B cell (primary cell): ENCODE measurements at regions not wholly inside any gene's neighbourhood (a gene's known extent, or its start where the extent isn't known, plus 50 kb on each side); places are given as distances from the start of the nearest gene placed in this dataset.

Source experiments
- ATAC-seq: fragments of 200-7000 bp; cut with Tn5 transposase; one replicate; pipeline ENCODE4 v1.10.0; 2021; ENCODE audit warnings: low read depth, mild to moderate bottlenecking, moderate number of reproducible peaks, moderate library complexity
- CTCF ChIA-PET: fragments of 350-600 bp; sonication (Branson Sonifier 250); formaldehyde crosslinking; loops from one replicate; lab custom pipeline; 2021; ENCODE audit warnings: antibody characterized with exemption, inconsistent platforms; lab: Charles Lee
- POLR2A ChIA-PET: fragments of 350-600 bp; sonication (Branson Sonifier 250); formaldehyde crosslinking; loops from one replicate; lab custom pipeline; 2021; ENCODE audit warnings: antibody characterized with exemption; lab: Charles Lee
- DNase-seq: peaks from one replicate; pipeline ENCODE4 v3.0.0; 2013
- H2AFZ ChIP-seq: 2 replicates; pipeline ENCODE4 v1.6.1; 2012; ENCODE audit warnings: mild to moderate bottlenecking, low read depth, low read length; ENCODE audit not compliant: insufficient read depth, poor library complexity, severe bottlenecking
- H3K27ac ChIP-seq, 2 donors: 1 replicate in 1 of 2; 2 replicates in 1 of 2; pipeline ENCODE4 v1.5.1; 2012 to 2013; ENCODE audit warnings: low read length in 2 of 2, mild to moderate bottlenecking in 2 of 2, moderate library complexity in 1 of 2
- H3K27me3 ChIP-seq, 4 experiments: fragments of 200-600 bp in 1 of 4; sonication (generic) in 1 of 4; replicated peaks in 1 of 4; 1 replicate in 2 of 4; 2 replicates in 2 of 4; pipeline versions ENCODE4 v1.6.1 to v1.7.0; 2013 to 2016; ENCODE audit warnings: low read length in 3 of 4, mild to moderate bottlenecking in 2 of 4, mixed read lengths in 1 of 4, moderate library complexity in 1 of 4; ENCODE audit not compliant: insufficient read depth in 4 of 4, control insufficient read depth in 3 of 4; ENCODE audit errors: control extremely low read depth in 1 of 4
- H3K36me3 ChIP-seq, 2 experiments: replicated peaks in 1 of 2; 1 replicate in 1 of 2; 2 replicates in 1 of 2; pipeline versions ENCODE4 v1.6.1 to v1.7.1; 2013; ENCODE audit warnings: low read length in 1 of 2; ENCODE audit not compliant: insufficient read depth in 2 of 2, control insufficient read depth in 1 of 2; ENCODE audit errors: control extremely low read depth in 1 of 2, extremely low read depth in 1 of 2
- H3K4me1 ChIP-seq, 2 donors: fragments of 200-600 bp in 1 of 2; sonication (generic) in 1 of 2; 1 replicate in 1 of 2; 2 replicates in 1 of 2; pipeline versions ENCODE4 v1.5.1 to v1.6.1; 2013 to 2017; ENCODE audit warnings: low read length in 2 of 2; ENCODE audit not compliant: control insufficient read depth in 2 of 2, insufficient read depth in 2 of 2
- H3K4me2 ChIP-seq: replicated peaks from 2 replicates; pipeline ENCODE3; 2012; ENCODE audit warnings: mild to moderate bottlenecking, low read depth, low read length; ENCODE audit not compliant: poor library complexity, severe bottlenecking
- H3K4me3 ChIP-seq, 5 experiments: fragments of 200-600 bp in 1 of 5; sonication (generic) in 1 of 5; 1 replicate in 3 of 5; 2 replicates in 2 of 5; pipeline versions ENCODE4 v1.5.1 to v1.7.0; 2011 to 2016; ENCODE audit warnings: low read length in 4 of 5, mild to moderate bottlenecking in 4 of 5, low read depth in 2 of 5, control low read depth in 1 of 5, moderate library complexity in 1 of 5; ENCODE audit not compliant: insufficient read depth in 1 of 5; ENCODE audit errors: control extremely low read depth in 1 of 5, extremely low read depth in 1 of 5
- H3K79me2 ChIP-seq: fragments of 200-600 bp; sonication (generic); one replicate; pipeline ENCODE4 v1.6.0; 2016; ENCODE audit warnings: low read length; ENCODE audit not compliant: control insufficient read depth, insufficient read depth
- H3K9ac ChIP-seq: fragments of 200-600 bp; sonication (generic); 2 replicates; pipeline ENCODE4 v1.6.1; 2017; ENCODE audit warnings: mild to moderate bottlenecking, low read length, moderate library complexity
- H3K9me3 ChIP-seq, 3 donors: one replicate each; pipeline versions ENCODE4 v1.6.1 to v1.7.1; 2013; ENCODE audit warnings: low read length in 2 of 3; ENCODE audit not compliant: control insufficient read depth in 2 of 3, insufficient read depth in 1 of 3; ENCODE audit errors: control extremely low read depth in 1 of 3
- H4K20me1 ChIP-seq: 2 replicates; pipeline ENCODE4 v1.6.0; 2012; ENCODE audit warnings: mild to moderate bottlenecking, low read length; ENCODE audit not compliant: insufficient read depth, control insufficient read depth, poor library complexity, severe bottlenecking
- H3K27ac Mint-ChIP-seq: one replicate; pipeline ENCODE4 v1.8.0; 2021; ENCODE audit warnings: mixed read lengths
- H3K27me3 Mint-ChIP-seq: one replicate; pipeline ENCODE4 v1.8.0; 2021; ENCODE audit warnings: mixed read lengths
- H3K4me1 Mint-ChIP-seq: one replicate; pipeline ENCODE4 v1.8.0; 2021; ENCODE audit warnings: mixed read lengths
- H3K4me3 Mint-ChIP-seq: one replicate; pipeline ENCODE4 v1.8.0; 2021; ENCODE audit warnings: mixed read lengths
- H3K9me3 Mint-ChIP-seq: one replicate; pipeline ENCODE4 v1.8.0; 2022; ENCODE audit warnings: mixed read lengths; ENCODE audit not compliant: insufficient read depth
- CTCF ChIP-seq: fragments of 200-600 bp; IDR thresholded peaks from one replicate; pipeline ENCODE4 v1.8.0; 2022; ENCODE audit warnings: antibody characterized with exemption, mild to moderate bottlenecking
- EZH2 ChIP-seq: IDR thresholded peaks from 2 replicates; pipeline ENCODE4 v1.6.1; 2012; ENCODE audit warnings: borderline replicate concordance, low read depth, mild to moderate bottlenecking, moderate library complexity, low read length; ENCODE audit not compliant: insufficient read depth, poor library complexity, severe bottlenecking
- WGBS: methylation state at CpG from one replicate; pipeline ENCODE4 v1.1.5; 2013; ENCODE audit warnings: missing lambda C conversion rate; ENCODE audit not compliant: insufficient coverage; 5-methylcytosine and 5-hydroxymethylcytosine counted together
- intact Hi-C: fragments of 100-400 bp; cut with micrococcal nuclease; formaldehyde crosslinking; loops from one replicate; pipeline ENCODE4 v1.10.0; 2022

GRCh38 chr4:163747293-163747692, 252.8 kb downstream of the TMA16 start:
- H2AFZ ChIP-seq, result no peak overlapping the region
- H3K4me2 ChIP-seq, result no peak overlapping the region
- H3K9ac ChIP-seq, result no peak overlapping the region
- no peak overlapping the region for H3K27ac ChIP-seq
- no peaks in the 10 kb centered on the region for H3K36me3 ChIP-seq
- ChIA-PET CTCF (interaction anchor here (0.9 to 2.5 kb wide), 3 partner anchors 9 to 191 kb away, joined by 3 to 12 read pairs (median 5); no protein-coding TSS in a partner anchor), POLR2A (no interaction called here)
- no peak for TF ChIP-seq CTCF
- no peak for TF ChIP-seq EZH2
- H3K9me3 ChIP-seq, result no peaks in the 10 kb centered on the region
- no peaks in the 10 kb centered on the region for H3K79me2 ChIP-seq
- no peaks in the 10 kb centered on the region for H4K20me1 ChIP-seq
- peaks cover 0 to 8% of the 10 kb centered on the region in 2 donors for H3K4me1 ChIP-seq
- no peak overlapping the region for H3K4me3 ChIP-seq
- DNase-seq, result no peak
- intact Hi-C loops, result no loop called here
- H3K4me3 Mint-ChIP-seq, result no peak overlapping the region
- 83% methylated on average over 1 of the region's 5 CpGs for WGBS
- H3K27ac Mint-ChIP-seq, result no peak overlapping the region
- no peaks in the 10 kb centered on the region for H3K9me3 Mint-ChIP-seq
- ATAC-seq, result no peak
- H3K27me3 Mint-ChIP-seq, result peaks cover 5% of the 10 kb centered on the region
- peaks cover 5% of the 10 kb centered on the region for H3K4me1 Mint-ChIP-seq
- H3K27me3 ChIP-seq, result no peaks in the 10 kb centered on the region

GRCh38 chr4:163747886-163748285, 253.4 kb downstream of the TMA16 start:
- Mint-ChIP-seq H3K4me3 (no peak overlapping the region), H3K27me3 (peaks cover 5% of the 10 kb centered on the region), H3K27ac (no peak overlapping the region), H3K9me3 (no peaks in the 10 kb centered on the region), H3K4me1 (peaks cover 5% of the 10 kb centered on the region)
- Histone ChIP-seq H3K4me1 (peaks cover 0 to 8% of the 10 kb centered on the region in 2 donors), H3K9ac (no peak overlapping the region), H3K79me2 (no peaks in the 10 kb centered on the region), H2AFZ (no peak overlapping the region), H3K4me2 (no peak overlapping the region), H3K27ac (no peak overlapping the region), H3K27me3 (no peaks in the 10 kb centered on the region), H3K36me3 (no peaks in the 10 kb centered on the region), H3K4me3 (no peak overlapping the region), H3K9me3 (no peaks in the 10 kb centered on the region), H4K20me1 (no peaks in the 10 kb centered on the region)
- TF ChIP-seq CTCF (no peak), EZH2 (no peak)
- ATAC-seq (no peak), DNase-seq (no peak)
- ChIA-PET POLR2A (no interaction called here), CTCF (interaction anchor here (0.9 to 2.5 kb wide), 3 partner anchors 9 to 192 kb away, joined by 3 to 12 read pairs (median 5); no protein-coding TSS in a partner anchor)
- intact Hi-C loops, result no loop called here
- WGBS, result 96% methylated on average over 2 of the region's 3 CpGs
